ENCODE measurements at regions not wholly inside any gene's neighbourhood (a gene's known extent, or its start where the extent isn't known, plus 50 kb on each side); places are given as distances from the start of the nearest gene placed in this dataset.

DNA sequence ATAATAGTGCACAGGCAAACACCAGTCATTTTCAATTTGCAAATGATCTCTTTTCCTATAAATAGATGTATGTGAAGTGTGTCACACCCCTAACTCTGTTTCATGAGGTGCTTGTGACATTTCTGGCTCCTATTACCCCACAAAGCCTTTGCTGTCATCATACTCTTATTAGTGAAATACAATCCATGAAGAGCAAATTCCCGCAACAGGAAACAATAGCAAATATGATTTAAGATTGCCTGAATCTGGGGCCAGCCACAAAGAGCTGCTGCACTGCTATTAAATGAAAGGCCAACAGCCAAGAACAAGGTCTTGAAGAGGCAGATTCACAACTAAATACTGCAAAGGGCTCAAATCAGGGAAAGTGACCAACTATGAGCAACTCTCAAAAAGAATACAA lies 96.3 kb upstream of the CAV2 start:
- ChIA-PET RAD21 (ENCODE audit: low non-redundant PET in 1 of 2, low total read pairs in 2 of 2, uncharacterized antibody in 2 of 2, unreplicated experiment in 2 of 2) (no interaction called here), CTCF (no interaction called here), POLR2A (no interaction called here)
- no peaks in the 10 kb centered on the region for H3K9me2 ChIP-seq (ENCODE audit: insufficient read depth)
- no peaks in the 10 kb centered on the region for H3K27me3 ChIP-seq (ENCODE audit: insufficient read depth, low read length)
- H3K4me3 ChIP-seq (replicated peaks in 1 of 2; ENCODE audit: low read depth in 1 of 2, low read length in 2 of 2), result no peak overlapping the region
- H2AFZ ChIP-seq (ENCODE audit: low read depth, low read length, poor library complexity, severe bottlenecking), result no peak overlapping the region
- TF ChIP-seq EGR1 (IDR thresholded peaks at IDR 0.05; ENCODE audit: low read depth) (no peak), FOSL1 (IDR thresholded peaks at IDR 0.05; ENCODE audit: low read depth) (no peak), EZH2phosphoT487 (IDR thresholded peaks at IDR 0.05; ENCODE audit: borderline replicate concordance) (no peak), CEBPB (IDR thresholded peaks at IDR 0.05; ENCODE audit: low read depth) (no peak), ELF1 (IDR thresholded peaks at IDR 0.05; ENCODE audit: borderline replicate concordance, low read depth) (no peak), JUND (IDR thresholded peaks at IDR 0.05) (no peak), RAD21 (IDR thresholded peaks at IDR 0.05; ENCODE audit: low read depth) (no peak), YY1 (IDR thresholded peaks at IDR 0.05; ENCODE audit: extremely low read depth, insufficient replicate concordance, low read depth, low read length) (no peak), SP1 (IDR thresholded peaks at IDR 0.05; ENCODE audit: low read depth) (no peak), SRF (IDR thresholded peaks at IDR 0.05; ENCODE audit: low read depth) (no peak), ZNF274 (IDR thresholded peaks at IDR 0.05; ENCODE audit: low read depth, low read length) (no peak), POLR2AphosphoS5 (IDR thresholded peaks at IDR 0.05; ENCODE audit: low read depth, low read length) (no peak)
- TF ChIP-seq, protein P1, sequence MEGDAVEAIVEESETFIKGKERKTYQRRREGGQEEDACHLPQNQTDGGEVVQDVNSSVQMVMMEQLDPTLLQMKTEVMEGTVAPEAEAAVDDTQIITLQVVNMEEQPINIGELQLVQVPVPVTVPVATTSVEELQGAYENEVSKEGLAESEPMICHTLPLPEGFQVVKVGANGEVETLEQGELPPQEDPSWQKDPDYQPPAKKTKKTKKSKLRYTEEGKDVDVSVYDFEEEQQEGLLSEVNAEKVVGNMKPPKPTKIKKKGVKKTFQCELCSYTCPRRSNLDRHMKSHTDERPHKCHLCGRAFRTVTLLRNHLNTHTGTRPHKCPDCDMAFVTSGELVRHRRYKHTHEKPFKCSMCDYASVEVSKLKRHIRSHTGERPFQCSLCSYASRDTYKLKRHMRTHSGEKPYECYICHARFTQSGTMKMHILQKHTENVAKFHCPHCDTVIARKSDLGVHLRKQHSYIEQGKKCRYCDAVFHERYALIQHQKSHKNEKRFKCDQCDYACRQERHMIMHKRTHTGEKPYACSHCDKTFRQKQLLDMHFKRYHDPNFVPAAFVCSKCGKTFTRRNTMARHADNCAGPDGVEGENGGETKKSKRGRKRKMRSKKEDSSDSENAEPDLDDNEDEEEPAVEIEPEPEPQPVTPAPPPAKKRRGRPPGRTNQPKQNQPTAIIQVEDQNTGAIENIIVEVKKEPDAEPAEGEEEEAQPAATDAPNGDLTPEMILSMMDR (IDR thresholded peaks at IDR 0.05 in 2 of 3, conservative IDR thresholded peaks at IDR 0.05 in 1 of 3; ENCODE audit: borderline replicate concordance in 1 of 3, insufficient read depth in 1 of 3, low read depth in 2 of 3, low read length in 2 of 3), result no peak
- TF ChIP-seq, protein P2, sequence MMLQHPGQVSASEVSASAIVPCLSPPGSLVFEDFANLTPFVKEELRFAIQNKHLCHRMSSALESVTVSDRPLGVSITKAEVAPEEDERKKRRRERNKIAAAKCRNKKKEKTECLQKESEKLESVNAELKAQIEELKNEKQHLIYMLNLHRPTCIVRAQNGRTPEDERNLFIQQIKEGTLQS (IDR thresholded peaks at IDR 0.05), result no peak
- TF ChIP-seq, protein P3, sequence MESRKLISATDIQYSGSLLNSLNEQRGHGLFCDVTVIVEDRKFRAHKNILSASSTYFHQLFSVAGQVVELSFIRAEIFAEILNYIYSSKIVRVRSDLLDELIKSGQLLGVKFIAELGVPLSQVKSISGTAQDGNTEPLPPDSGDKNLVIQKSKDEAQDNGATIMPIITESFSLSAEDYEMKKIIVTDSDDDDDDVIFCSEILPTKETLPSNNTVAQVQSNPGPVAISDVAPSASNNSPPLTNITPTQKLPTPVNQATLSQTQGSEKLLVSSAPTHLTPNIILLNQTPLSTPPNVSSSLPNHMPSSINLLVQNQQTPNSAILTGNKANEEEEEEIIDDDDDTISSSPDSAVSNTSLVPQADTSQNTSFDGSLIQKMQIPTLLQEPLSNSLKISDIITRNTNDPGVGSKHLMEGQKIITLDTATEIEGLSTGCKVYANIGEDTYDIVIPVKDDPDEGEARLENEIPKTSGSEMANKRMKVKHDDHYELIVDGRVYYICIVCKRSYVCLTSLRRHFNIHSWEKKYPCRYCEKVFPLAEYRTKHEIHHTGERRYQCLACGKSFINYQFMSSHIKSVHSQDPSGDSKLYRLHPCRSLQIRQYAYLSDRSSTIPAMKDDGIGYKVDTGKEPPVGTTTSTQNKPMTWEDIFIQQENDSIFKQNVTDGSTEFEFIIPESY (IDR thresholded peaks at IDR 0.05; ENCODE audit: extremely low read depth, insufficient replicate concordance, low read length), result no peak
- H3K9ac ChIP-seq (ENCODE audit: low read length), result no peak overlapping the region
- no peak for ATAC-seq
- no peak overlapping the region for H3K4me2 ChIP-seq (ENCODE audit: low read length)
- H3K4me1 ChIP-seq (ENCODE audit: control insufficient read depth in 1 of 2, insufficient read depth in 2 of 2, low read length in 2 of 2), result peaks cover 8 to 28% of the 10 kb centered on the region in 2 experiments
- H3K9me3 ChIP-seq (ENCODE audit: control insufficient read depth in 1 of 2, insufficient read depth in 1 of 2, low read depth in 1 of 2, low read length in 2 of 2), result no peaks in the 10 kb centered on the region
- BruUV-seq (replicated peaks), result no TSS peak
- H4K20me1 ChIP-seq (ENCODE audit: insufficient read depth), result no peaks in the 10 kb centered on the region
- H3K27ac ChIP-seq (ENCODE audit: low read depth, low read length), result no peak overlapping the region
- no peaks in the 10 kb centered on the region for H3K36me3 ChIP-seq (ENCODE audit: control insufficient read depth in 1 of 2, insufficient read depth in 2 of 2, low read length in 2 of 2)
- no peaks in the 10 kb centered on the region for H3K79me2 ChIP-seq (ENCODE audit: insufficient read depth, low read length)
- intact Hi-C loops (cut with micrococcal nuclease), result no loop called here
- DNase-seq (ENCODE audit: low read depth, low spot score), result no peak

Measured in HCT116 (cell line).